PFSK-1 (cell line): ENCODE measurements at regions not wholly inside any gene's neighbourhood (a gene's known extent, or its start where the extent isn't known, plus 50 kb on each side); places are given as distances from the start of the nearest gene placed in this dataset.

Experiments
- FOXP2 ChIP-seq: optimal IDR thresholded peaks from 2 replicates; pipeline ENCODE3; 2011; ENCODE audit warnings: borderline replicate concordance, control low read depth, inconsistent platforms; ENCODE audit not compliant: insufficient read depth; ENCODE audit errors: extremely low read length, extremely low read depth
- POLR2AphosphoS5 ChIP-seq: IDR thresholded peaks from 2 replicates; pipeline ENCODE4 v1.6.1; 2012; ENCODE audit warnings: low read depth, mild to moderate bottlenecking, control low read depth, low read length, moderate library complexity
- REST ChIP-seq, 2 experiments: IDR thresholded peaks; 2 replicates each; pipeline versions ENCODE4 v1.6.1 to v1.8.0; 2011 to 2012; ENCODE audit warnings: low read depth in 2 of 2, low read length in 2 of 2, control low read depth in 1 of 2, inconsistent platforms in 1 of 2, mild to moderate bottlenecking in 1 of 2, moderate library complexity in 1 of 2; ENCODE audit not compliant: insufficient read depth in 1 of 2
- SIN3A ChIP-seq: IDR thresholded peaks from 2 replicates; pipeline ENCODE4 v1.6.1; 2012; ENCODE audit warnings: mild to moderate bottlenecking, low read length, moderate library complexity, borderline replicate concordance; ENCODE audit not compliant: insufficient read depth
- TAF1 ChIP-seq: IDR thresholded peaks from 2 replicates; pipeline ENCODE4 v1.6.1; 2012; ENCODE audit warnings: low read length, control low read depth, borderline replicate concordance; ENCODE audit not compliant: insufficient read depth

GRCh38 chr5:2093859-2094615, 211.3 kb upstream of the IRX4 start:
- TF ChIP-seq SIN3A = no peak
- TF ChIP-seq FOXP2 = no peak
- no peak for TF ChIP-seq REST (IDR thresholded peaks at IDR 0.05; ENCODE audit: insufficient read depth in 1 of 2, low read depth in 2 of 2, low read length in 2 of 2)
- no peak for TF ChIP-seq POLR2AphosphoS5
- no peak for TF ChIP-seq TAF1

- no peak for TF ChIP-seq TAF1
- no peak for TF ChIP-seq POLR2AphosphoS5
- no peak for TF ChIP-seq REST (IDR thresholded peaks at IDR 0.05; ENCODE audit: insufficient read depth in 1 of 2, low read depth in 2 of 2, low read length in 2 of 2)
- no peak for TF ChIP-seq SIN3A
- no peak for TF ChIP-seq FOXP2
Observed at GRCh38 chr5:2091921-2092320, 209.2 kb upstream of the IRX4 start.

GRCh38 chr5:2087980-2088379, 205.3 kb upstream of the IRX4 start:
- TF ChIP-seq SIN3A (no peak), POLR2AphosphoS5 (no peak), FOXP2 (no peak)

GRCh38 chr5:2075365-2075764, 192.6 kb upstream of the IRX4 start:
- TF ChIP-seq POLR2AphosphoS5 (no peak), SIN3A (no peak), TAF1 (no peak)

- no peak for TF ChIP-seq TAF1
- TF ChIP-seq POLR2AphosphoS5 = no peak
- TF ChIP-seq SIN3A = no peak
- TF ChIP-seq FOXP2 = no peak
- TF ChIP-seq REST (IDR thresholded peaks at IDR 0.05; ENCODE audit: insufficient read depth in 1 of 2, low read depth in 2 of 2, low read length in 2 of 2) = no peak
Observed at GRCh38 chr5:2071562-2071961, 188.8 kb upstream of the IRX4 start.

- no peak for TF ChIP-seq POLR2AphosphoS5
- TF ChIP-seq TAF1 = no peak
- TF ChIP-seq SIN3A = no peak
- TF ChIP-seq REST (IDR thresholded peaks at IDR 0.05; ENCODE audit: insufficient read depth in 1 of 2, low read depth in 2 of 2, low read length in 2 of 2) = no peak
- no peak for TF ChIP-seq FOXP2
Observed at GRCh38 chr5:2068531-2068930, 185.8 kb upstream of the IRX4 start.
